NT2/D1 (cell line): ENCODE measurements at regions not wholly inside any gene's neighbourhood (a gene's known extent, or its start where the extent isn't known, plus 50 kb on each side); places are given as distances from the start of the nearest gene placed in this dataset.

Experiments
- SUZ12 ChIP-seq: IDR thresholded peaks from 2 replicates; pipeline ENCODE4 v1.6.1; 2011; ENCODE audit not compliant: insufficient read length, insufficient read depth; ENCODE audit errors: extremely low read depth
- YY1 ChIP-seq: IDR thresholded peaks from 2 replicates; pipeline ENCODE4 v1.6.1; 2011; ENCODE audit not compliant: insufficient read length, insufficient read depth
- ZNF274 ChIP-seq: IDR thresholded peaks from 2 replicates; pipeline ENCODE4 v1.6.1; 2011; ENCODE audit warnings: mild to moderate bottlenecking, low read depth, low read length

- TF ChIP-seq SUZ12 (no peak), YY1 (no peak), ZNF274 (no peak)
These were observed 115.6 kb upstream of the SPIN4 start for GRCh38 chrX:63466690-63467089.
